GM12865 (cell line): ENCODE measurements at regions not wholly inside any gene's neighbourhood (a gene's known extent, or its start where the extent isn't known, plus 50 kb on each side); places are given as distances from the start of the nearest gene placed in this dataset.

Source experiments
- DNase-seq: peaks from one replicate; pipeline ENCODE4 v3.0.0; 2010; ENCODE audit warnings: low read depth
- H3K4me3 ChIP-seq: 2 replicates; pipeline ENCODE4 v1.5.1; 2011; ENCODE audit warnings: mild to moderate bottlenecking, low read depth, low read length, control low read depth
- CTCF ChIP-seq: IDR thresholded peaks from 2 replicates; pipeline ENCODE4 v1.5.1; 2011; ENCODE audit warnings: low read length, control low read depth, low read depth, inconsistent platforms; ENCODE audit not compliant: insufficient read depth; ENCODE audit errors: missing control alignments

DNA sequence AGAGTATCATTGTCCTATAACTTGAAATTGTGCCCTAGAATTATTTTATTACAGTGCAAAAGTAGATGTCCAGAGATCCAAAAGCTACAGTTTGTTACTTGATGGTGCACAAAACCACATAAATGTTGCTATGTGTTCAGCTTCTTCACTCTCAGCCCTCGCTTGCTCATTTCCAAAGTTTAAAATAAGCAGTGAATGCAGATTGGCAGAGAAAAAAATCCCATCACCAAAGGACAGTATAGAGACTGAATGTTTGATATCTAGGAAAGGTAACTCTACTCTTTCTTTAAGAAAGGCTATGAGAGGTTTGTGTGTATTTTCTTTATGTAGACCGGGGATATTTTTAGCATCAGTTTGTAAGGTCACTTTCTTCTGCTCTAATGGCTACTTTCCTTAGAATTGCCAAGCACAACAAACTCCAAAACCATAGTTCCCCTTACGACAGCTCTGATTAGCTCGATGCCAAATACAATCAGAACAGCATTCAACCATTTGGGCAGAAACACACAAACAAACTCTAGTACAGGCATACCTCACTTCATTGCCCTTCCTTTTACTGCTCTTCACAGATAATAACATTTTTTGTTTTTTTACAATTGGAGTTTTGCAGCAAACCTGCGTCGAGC is 164.1 kb upstream of the CCDC54 start:
- no peak for TF ChIP-seq CTCF
- no peak overlapping the region for H3K4me3 ChIP-seq
- DNase-seq = no peak

DNA sequence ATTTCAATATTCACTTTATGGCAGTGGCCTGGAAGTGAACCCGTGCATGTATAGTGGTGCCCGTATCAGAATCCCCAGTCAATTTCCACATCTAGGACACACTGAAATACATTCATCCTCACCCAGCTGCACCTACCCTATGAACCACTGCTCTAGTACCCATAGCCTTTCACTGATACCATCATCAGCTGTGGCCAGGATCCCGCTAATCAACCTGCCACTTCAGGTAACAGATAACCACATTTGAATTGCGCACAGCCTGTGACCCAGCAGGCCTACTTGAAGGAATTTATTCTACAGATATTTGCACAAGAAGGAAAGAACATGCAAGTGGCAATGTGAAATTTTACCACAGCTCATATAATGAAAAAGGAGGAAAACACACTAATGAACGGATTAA is 161.0 kb upstream of the CCDC54 start:
- TF ChIP-seq CTCF = no peak
- no peak overlapping the region for H3K4me3 ChIP-seq
- no peak for DNase-seq

DNA sequence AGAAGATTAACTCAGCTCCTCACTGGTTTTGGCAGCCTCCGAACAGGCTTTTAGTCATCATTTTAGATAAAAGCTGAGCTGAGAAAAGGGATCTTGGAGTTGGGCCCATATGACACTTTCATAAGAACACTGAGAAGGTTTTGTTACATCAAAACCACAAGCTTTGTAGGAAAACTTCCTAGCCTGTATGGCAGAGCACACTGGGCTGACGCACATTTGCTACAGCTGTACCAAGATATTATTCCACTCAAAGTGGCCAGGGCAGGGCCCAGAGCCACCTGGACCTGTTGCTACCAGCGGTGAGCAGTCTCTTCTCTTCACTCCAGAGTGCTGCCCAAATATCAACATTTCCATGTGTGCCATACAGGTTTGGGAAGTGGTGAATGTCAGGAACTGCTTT is 160.5 kb upstream of the CCDC54 start:
- no peak for DNase-seq
- no peak for TF ChIP-seq CTCF

DNA sequence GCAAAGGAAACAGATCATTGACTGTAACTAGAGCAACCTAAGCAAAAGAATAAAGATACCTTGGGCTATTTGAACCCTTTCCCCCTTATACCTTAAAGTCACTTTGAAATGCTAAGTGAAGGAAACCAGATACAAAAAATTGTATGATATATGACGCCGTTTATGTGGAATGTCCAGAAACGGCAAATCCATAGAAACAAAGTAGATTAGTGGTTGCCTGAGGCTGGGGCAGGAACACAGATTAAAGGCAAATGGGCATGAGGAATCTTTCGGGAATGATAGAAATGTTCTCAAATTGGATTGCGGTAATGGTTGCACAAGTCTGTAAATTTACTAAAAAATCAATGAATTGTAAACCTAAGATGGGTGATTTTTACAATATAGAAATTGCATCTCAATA is 160.1 kb upstream of the CCDC54 start:
- no peak for TF ChIP-seq CTCF
- no peak overlapping the region for H3K4me3 ChIP-seq
- no peak for DNase-seq

More for the DNA sequence above, 160.5 kb upstream of the CCDC54 start:
- no peak overlapping the region for H3K4me3 ChIP-seq

GRCh38 chr3:107218864-107219269 is 158.4 kb upstream of the CCDC54 start:
- H3K4me3 ChIP-seq = no peak overlapping the region
- DNase-seq = no peak
- no peak for TF ChIP-seq CTCF

DNA sequence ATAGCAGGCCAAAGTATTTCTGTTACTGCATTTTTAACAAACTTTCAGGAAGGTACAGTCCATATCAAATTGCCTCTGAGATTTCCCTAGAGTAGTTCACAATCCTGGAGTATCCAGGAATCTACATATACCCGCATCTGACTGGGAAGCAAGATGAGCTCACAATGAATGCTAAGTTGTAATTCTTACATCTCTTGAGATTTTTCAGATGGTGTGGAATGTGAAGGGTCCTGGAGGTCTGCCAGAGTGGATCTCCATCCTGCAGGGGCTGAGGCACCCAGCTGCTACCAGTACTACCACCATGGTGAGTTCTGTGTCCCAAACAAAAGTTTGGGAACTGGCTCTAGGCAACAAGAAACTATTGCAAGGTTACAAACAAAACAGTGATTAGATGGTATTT is 156.7 kb upstream of the CCDC54 start:
- no peak for DNase-seq
- no peak for TF ChIP-seq CTCF
- no peak overlapping the region for H3K4me3 ChIP-seq

- no peak for TF ChIP-seq CTCF
- H3K4me3 ChIP-seq = no peak overlapping the region
- no peak for DNase-seq
These were observed 155.4 kb upstream of the CCDC54 start for GRCh38 chr3:107221856-107222255.
